Ovary (tissue), 7 donors: ENCODE measurements at regions not wholly inside any gene's neighbourhood (a gene's known extent, or its start where the extent isn't known, plus 50 kb on each side); places are given as distances from the start of the nearest gene placed in this dataset.

Source experiments
- DNase-seq, 5 donors: peaks; one replicate each; pipeline ENCODE4 v3.0.0-alpha.2; 2019 to 2020
- H3K27ac ChIP-seq, 2 donors: fragments of 200-600 bp; one replicate each; pipeline versions ENCODE4 v1.5.1 to v1.8.0; 2019 to 2022
- H3K27me3 ChIP-seq: fragments of 200-600 bp; one replicate; pipeline ENCODE4 v1.8.0; 2022
- H3K36me3 ChIP-seq: fragments of 200-600 bp; sonication (generic); one replicate; pipeline ENCODE4 v1.5.1; 2019
- H3K4me1 ChIP-seq: one replicate; pipeline ENCODE4 v1.8.1; 2013; ENCODE audit warnings: mild to moderate bottlenecking, moderate library complexity; ENCODE audit not compliant: insufficient read depth
- H3K4me3 ChIP-seq: fragments of 200-600 bp; sonication (generic); one replicate; pipeline ENCODE4 v1.5.1; 2017
- H3K9me3 ChIP-seq, 2 donors: fragments of 200-600 bp in 1 of 2; sonication (generic) in 1 of 2; one replicate each; pipeline versions ENCODE4 v1.5.1 to v1.8.1; 2013 to 2019; ENCODE audit warnings: mild to moderate bottlenecking in 1 of 2, moderate library complexity in 1 of 2
- EP300 ChIP-seq: sonication (generic); formaldehyde crosslinking; IDR thresholded peaks from one replicate; pipeline ENCODE4 v1.6.1; 2017; ENCODE audit warnings: antibody characterized with exemption
- POLR2A ChIP-seq: fragments of 450-650 bp; IDR thresholded peaks from one replicate; pipeline ENCODE4 v1.6.1; 2017; ENCODE audit warnings: antibody characterized with exemption, mild to moderate bottlenecking, moderate library complexity
- WGBS, 3 donors: extraction: QIAGEN DNeasy Blood & Tissue Kit in 1 of 3; methylation state at CpG; one replicate each; pipeline versions ENCODE4 v1.1.5 to v1.1.7; 2013 to 2017; 5-methylcytosine and 5-hydroxymethylcytosine counted together
- intact Hi-C, 4 donors: fragments of 100-400 bp; cut with DNase I; formaldehyde crosslinking; loops; one replicate each; pipeline versions ENCODE4 v1.11.0 to v1.15.1; 2022 to 2023
- TF ChIP-seq, protein P1 (sequence below), 3 donors: fragments of 450-650 bp in 2 of 3; fragments of 200-600 bp in 1 of 3; IDR thresholded peaks; one replicate each; pipeline versions ENCODE4 v1.5.1 to v1.8.0; 2016 to 2022; ENCODE audit warnings: antibody characterized with exemption in 3 of 3, mild to moderate bottlenecking in 1 of 3
- donor health status: DM: no; HTN: no; CAD: no; lungs with moderate emphysema.
- donor health status: DM: no; HTN: no; CAD: no.
- donor health status: Bipolar disorder and iron deficiency.
- donor health status: DM: no; HTN: no; CAD: no.
- donor health status: DM: yes; HTN: yes; CAD: no.

DNA sequence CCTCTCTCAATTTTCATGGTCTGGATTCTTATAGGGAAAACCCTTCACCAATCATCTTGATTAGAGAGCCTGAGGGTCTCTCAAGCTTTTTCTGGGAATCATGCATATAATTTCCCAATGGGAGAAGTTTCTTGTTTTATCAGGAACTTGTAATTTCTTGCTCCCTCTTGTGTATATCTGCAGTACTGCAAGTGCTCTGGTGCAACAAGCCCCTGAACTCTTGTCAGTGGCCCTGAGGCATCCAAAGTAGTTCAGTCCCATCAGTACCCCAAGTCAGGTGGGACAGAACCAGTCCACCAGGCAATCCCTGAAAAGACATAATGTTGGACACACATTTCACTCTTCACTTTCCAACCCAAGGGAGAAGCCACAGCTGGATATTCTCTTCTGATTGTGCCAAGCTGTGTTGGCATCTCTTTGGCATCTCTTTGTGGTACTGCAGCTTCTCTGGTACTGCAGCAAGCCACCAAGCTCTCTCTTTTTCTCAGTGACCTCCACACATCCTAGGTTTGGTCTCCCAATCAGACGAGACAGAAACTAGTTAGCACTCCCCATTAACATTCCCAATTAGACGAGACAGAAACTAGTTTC is 214.5 kb downstream of the ZIC4 start:
- Histone ChIP-seq H3K4me1 (no peaks in the 10 kb centered on the region), H3K36me3 (no peaks in the 10 kb centered on the region), H3K27me3 (no peaks in the 10 kb centered on the region), H3K27ac (no peak overlapping the region), H3K9me3 (no peaks in the 10 kb centered on the region), H3K4me3 (no peak overlapping the region)
- no peak for TF ChIP-seq POLR2A
- TF ChIP-seq, protein P1, sequence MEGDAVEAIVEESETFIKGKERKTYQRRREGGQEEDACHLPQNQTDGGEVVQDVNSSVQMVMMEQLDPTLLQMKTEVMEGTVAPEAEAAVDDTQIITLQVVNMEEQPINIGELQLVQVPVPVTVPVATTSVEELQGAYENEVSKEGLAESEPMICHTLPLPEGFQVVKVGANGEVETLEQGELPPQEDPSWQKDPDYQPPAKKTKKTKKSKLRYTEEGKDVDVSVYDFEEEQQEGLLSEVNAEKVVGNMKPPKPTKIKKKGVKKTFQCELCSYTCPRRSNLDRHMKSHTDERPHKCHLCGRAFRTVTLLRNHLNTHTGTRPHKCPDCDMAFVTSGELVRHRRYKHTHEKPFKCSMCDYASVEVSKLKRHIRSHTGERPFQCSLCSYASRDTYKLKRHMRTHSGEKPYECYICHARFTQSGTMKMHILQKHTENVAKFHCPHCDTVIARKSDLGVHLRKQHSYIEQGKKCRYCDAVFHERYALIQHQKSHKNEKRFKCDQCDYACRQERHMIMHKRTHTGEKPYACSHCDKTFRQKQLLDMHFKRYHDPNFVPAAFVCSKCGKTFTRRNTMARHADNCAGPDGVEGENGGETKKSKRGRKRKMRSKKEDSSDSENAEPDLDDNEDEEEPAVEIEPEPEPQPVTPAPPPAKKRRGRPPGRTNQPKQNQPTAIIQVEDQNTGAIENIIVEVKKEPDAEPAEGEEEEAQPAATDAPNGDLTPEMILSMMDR (IDR thresholded peaks at IDR 0.05) = no peak
- no peak for TF ChIP-seq EP300
- DNase-seq = no peak
- intact Hi-C loops = no loop called here
- 76 to 83% (median 77%) methylated on average over 2 of the region's 2 CpGs for WGBS, 3 donors

GRCh38 chr3:147189016-147189415 is 217.3 kb downstream of the ZIC4 start:
- H3K4me1 ChIP-seq = no peaks in the 10 kb centered on the region
- no peak for DNase-seq
- no peaks in the 10 kb centered on the region for H3K9me3 ChIP-seq
- TF ChIP-seq, protein P1 (IDR thresholded peaks at IDR 0.05) = no peak
- no peak for TF ChIP-seq POLR2A
- TF ChIP-seq EP300 = no peak
- intact Hi-C loops = no loop called here
- H3K27ac ChIP-seq = no peak overlapping the region
- H3K36me3 ChIP-seq = no peaks in the 10 kb centered on the region
- WGBS, 3 donors = 61 to 83% (median 63%) methylated on average over 3 of the region's 3 CpGs
- H3K27me3 ChIP-seq = no peaks in the 10 kb centered on the region
- H3K4me3 ChIP-seq = no peak overlapping the region

- 65 to 66% (median 66%) methylated on average over 3 of the region's 3 CpGs for WGBS, 3 donors
- H3K4me1 ChIP-seq = no peaks in the 10 kb centered on the region
- H3K27me3 ChIP-seq = no peaks in the 10 kb centered on the region
- no peak overlapping the region for H3K4me3 ChIP-seq
- H3K27ac ChIP-seq = no peak overlapping the region
- no peaks in the 10 kb centered on the region for H3K36me3 ChIP-seq
- intact Hi-C loops = no loop called here
- DNase-seq = no peak
- no peak for TF ChIP-seq POLR2A
- no peak for TF ChIP-seq EP300
- TF ChIP-seq, protein P1 (IDR thresholded peaks at IDR 0.05) = no peak
- no peaks in the 10 kb centered on the region for H3K9me3 ChIP-seq
Observed at GRCh38 chr3:147187687-147188086, 218.7 kb downstream of the ZIC4 start.

- Histone ChIP-seq H3K4me3 (no peak overlapping the region), H3K9me3 (no peaks in the 10 kb centered on the region), H3K27me3 (no peaks in the 10 kb centered on the region), H3K36me3 (no peaks in the 10 kb centered on the region), H3K4me1 (no peaks in the 10 kb centered on the region), H3K27ac (no peak overlapping the region)
- intact Hi-C loops = no loop called here
- TF ChIP-seq EP300 = no peak
- no peak for DNase-seq
Observed at GRCh38 chr3:147185781-147186180, 220.6 kb downstream of the ZIC4 start.

- Histone ChIP-seq H3K27me3 (no peaks in the 10 kb centered on the region), H3K4me1 (no peaks in the 10 kb centered on the region), H3K36me3 (no peaks in the 10 kb centered on the region), H3K27ac (no peak overlapping the region), H3K9me3 (no peaks in the 10 kb centered on the region), H3K4me3 (no peak overlapping the region)
- DNase-seq = no peak
- intact Hi-C loops = no loop called here
- TF ChIP-seq, protein P1 (IDR thresholded peaks at IDR 0.05) = no peak
- TF ChIP-seq POLR2A = no peak
- no peak for TF ChIP-seq EP300
- 75 to 89% (median 79%) methylated on average over 2 of the region's 2 CpGs for WGBS, 3 donors
Observed at GRCh38 chr3:147184794-147185193, 221.5 kb downstream of the ZIC4 start.
